Epithelial cell of proximal tubule (primary cell): ENCODE measurements at regions not wholly inside any gene's neighbourhood (a gene's known extent, or its start where the extent isn't known, plus 50 kb on each side); places are given as distances from the start of the nearest gene placed in this dataset.
"Not testable (repeated sequence)": the region's sequence is repeated elsewhere in the genome, so short reads cannot be mapped to it uniquely, and the experiment has no call there.

Experiments used
- DNase-seq: peaks from one replicate; pipeline ENCODE4 v3.0.0-alpha.2; 2011; ENCODE audit warnings: low read depth
- H3K4me3 ChIP-seq: 2 replicates; pipeline ENCODE4 v1.5.1; 2011; ENCODE audit warnings: low read depth, mild to moderate bottlenecking, low read length
- TF ChIP-seq, protein P1 (sequence below): conservative IDR thresholded peaks from 2 replicates; pipeline ENCODE4 v1.5.1; 2012; ENCODE audit warnings: low read depth, mild to moderate bottlenecking, low read length

- DNase-seq: no peak
- no peak overlapping the region for H3K4me3 ChIP-seq
- TF ChIP-seq, protein P1, sequence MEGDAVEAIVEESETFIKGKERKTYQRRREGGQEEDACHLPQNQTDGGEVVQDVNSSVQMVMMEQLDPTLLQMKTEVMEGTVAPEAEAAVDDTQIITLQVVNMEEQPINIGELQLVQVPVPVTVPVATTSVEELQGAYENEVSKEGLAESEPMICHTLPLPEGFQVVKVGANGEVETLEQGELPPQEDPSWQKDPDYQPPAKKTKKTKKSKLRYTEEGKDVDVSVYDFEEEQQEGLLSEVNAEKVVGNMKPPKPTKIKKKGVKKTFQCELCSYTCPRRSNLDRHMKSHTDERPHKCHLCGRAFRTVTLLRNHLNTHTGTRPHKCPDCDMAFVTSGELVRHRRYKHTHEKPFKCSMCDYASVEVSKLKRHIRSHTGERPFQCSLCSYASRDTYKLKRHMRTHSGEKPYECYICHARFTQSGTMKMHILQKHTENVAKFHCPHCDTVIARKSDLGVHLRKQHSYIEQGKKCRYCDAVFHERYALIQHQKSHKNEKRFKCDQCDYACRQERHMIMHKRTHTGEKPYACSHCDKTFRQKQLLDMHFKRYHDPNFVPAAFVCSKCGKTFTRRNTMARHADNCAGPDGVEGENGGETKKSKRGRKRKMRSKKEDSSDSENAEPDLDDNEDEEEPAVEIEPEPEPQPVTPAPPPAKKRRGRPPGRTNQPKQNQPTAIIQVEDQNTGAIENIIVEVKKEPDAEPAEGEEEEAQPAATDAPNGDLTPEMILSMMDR: no peak
These were observed 131.1 kb downstream of the DSEL start for GRCh38 chr18:67385455-67385854.

- H3K4me3 ChIP-seq, DNase-seq: not testable (repeated sequence)
These were observed 132.5 kb downstream of the DSEL start for GRCh38 chr18:67384057-67384456.

- TF ChIP-seq, protein P1: no peak
- DNase-seq: no peak
- no peak overlapping the region for H3K4me3 ChIP-seq
These were observed 134.8 kb downstream of the DSEL start for GRCh38 chr18:67381608-67382150.

DNA sequence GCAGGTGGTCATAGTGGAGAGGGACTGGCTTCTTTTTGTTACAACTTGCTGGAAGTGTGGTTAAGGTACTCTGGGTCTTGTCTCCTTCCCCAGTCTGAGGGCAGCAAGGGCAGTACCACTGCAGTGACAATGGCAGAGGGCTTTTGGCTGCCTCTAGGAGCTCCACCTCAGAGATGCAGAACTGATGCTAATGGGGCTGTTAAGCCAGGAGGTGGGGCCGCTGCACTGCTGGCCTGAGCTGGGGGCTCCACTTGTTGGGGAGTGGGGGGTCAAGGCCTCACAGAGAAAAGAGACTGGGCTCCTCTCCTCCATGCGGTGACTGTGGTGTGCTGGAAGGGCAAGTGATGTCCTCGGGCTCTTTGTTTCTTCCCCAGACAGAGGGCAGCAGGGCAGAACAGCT lies 135.7 kb downstream of the DSEL start:
- no peak for DNase-seq
- TF ChIP-seq, protein P1: no peak
- H3K4me3 ChIP-seq: no peak overlapping the region

GRCh38 chr18:67379981-67380380 lies 136.5 kb downstream of the DSEL start:
- no peak overlapping the region for H3K4me3 ChIP-seq
- no peak for DNase-seq
- TF ChIP-seq, protein P1: no peak

DNA sequence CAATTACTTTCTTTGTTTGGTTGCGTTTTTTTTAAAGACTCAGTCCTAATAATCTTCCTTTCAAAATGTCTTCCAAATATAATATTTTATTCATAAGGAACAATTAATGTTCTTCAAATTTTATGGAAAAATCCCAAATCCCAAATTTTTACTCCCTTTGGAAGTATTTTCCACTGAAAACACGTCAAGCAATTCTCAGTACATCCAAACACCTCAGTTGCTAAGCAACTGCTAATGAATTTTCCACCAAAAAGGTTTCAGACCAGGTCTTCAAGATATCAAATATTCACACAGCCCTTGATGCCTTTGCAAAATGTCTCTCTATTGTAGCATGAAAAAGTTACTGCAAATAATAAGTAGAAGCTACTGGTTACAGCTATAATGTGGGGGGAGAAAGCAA lies 140.1 kb downstream of the DSEL start:
- H3K4me3 ChIP-seq: no peak overlapping the region
- TF ChIP-seq, protein P1: no peak
- DNase-seq: no peak

GRCh38 chr18:67373636-67374035 lies 142.9 kb downstream of the DSEL start:
- H3K4me3 ChIP-seq: no peak overlapping the region
- TF ChIP-seq, protein P1: no peak
- DNase-seq: no peak
